SH-SY5Y (cell line): ENCODE measurements at regions not wholly inside any gene's neighbourhood (a gene's known extent, or its start where the extent isn't known, plus 50 kb on each side); places are given as distances from the start of the nearest gene placed in this dataset.

ENCODE experiments used
- GATA2 ChIP-seq: IDR thresholded peaks from 2 replicates; pipeline ENCODE4 v1.6.1; 2011; ENCODE audit warnings: mild to moderate bottlenecking, low read depth, low read length
- GATA3 ChIP-seq: IDR thresholded peaks from 2 replicates; pipeline ENCODE4 v1.6.1; 2011; ENCODE audit warnings: low read depth, mild to moderate bottlenecking, low read length, moderate library complexity

GRCh38 chr22:25490896-25491295, 73.6 kb upstream of the GRK3 start:
- no peak for TF ChIP-seq GATA2
- no peak for TF ChIP-seq GATA3
